GDM1 (cell line): ENCODE measurements at regions not wholly inside any gene's neighbourhood (a gene's known extent, or its start where the extent isn't known, plus 50 kb on each side); places are given as distances from the start of the nearest gene placed in this dataset.

Experiments
- DNase-seq: peaks from one replicate; lab custom pipeline; 2025; lab: John Stamatoyannopoulos, UW

- DNase-seq: no peak
Measured at GRCh38 chr16:73255031-73255430, 207.1 kb upstream of the ZFHX3 start.

- no peak for DNase-seq
Measured at GRCh38 chr16:73253922-73254480, 206.1 kb upstream of the ZFHX3 start.

- DNase-seq: no peak
Measured at GRCh38 chr16:73252446-73252845, 204.5 kb upstream of the ZFHX3 start.

- no peak for DNase-seq
Measured at GRCh38 chr16:73251608-73252007, 203.7 kb upstream of the ZFHX3 start.

GRCh38 chr16:73248316-73248715 lies 200.4 kb upstream of the ZFHX3 start:
- no peak for DNase-seq

- DNase-seq: no peak
Measured at GRCh38 chr16:73240920-73241319, 193.0 kb upstream of the ZFHX3 start.

GRCh38 chr16:73237601-73238000 lies 189.7 kb upstream of the ZFHX3 start:
- no peak for DNase-seq

GRCh38 chr16:73234496-73234895 lies 186.6 kb upstream of the ZFHX3 start:
- DNase-seq: no peak

- DNase-seq: no peak
Measured at GRCh38 chr16:73233846-73234424, 186.0 kb upstream of the ZFHX3 start.

GRCh38 chr16:73233329-73233765 lies 185.4 kb upstream of the ZFHX3 start:
- DNase-seq: no peak

- DNase-seq: no peak
Measured at GRCh38 chr16:73232555-73233328, 184.8 kb upstream of the ZFHX3 start.

GRCh38 chr16:73231944-73232554 lies 184.1 kb upstream of the ZFHX3 start:
- DNase-seq: no peak

- DNase-seq: no peak
Measured at GRCh38 chr16:73231379-73231778, 183.5 kb upstream of the ZFHX3 start.

- DNase-seq: no peak
Measured at GRCh38 chr16:73230651-73231050, 182.7 kb upstream of the ZFHX3 start.

GRCh38 chr16:73228649-73229048 lies 180.7 kb upstream of the ZFHX3 start:
- DNase-seq: no peak

GRCh38 chr16:73226675-73227074 lies 178.7 kb upstream of the ZFHX3 start:
- DNase-seq: no peak

- no peak for DNase-seq
Measured at GRCh38 chr16:73225983-73226382, 178.1 kb upstream of the ZFHX3 start.

- DNase-seq: no peak
Measured at GRCh38 chr16:73220836-73221235, 172.9 kb upstream of the ZFHX3 start.

GRCh38 chr16:73219176-73219575 lies 171.2 kb upstream of the ZFHX3 start:
- DNase-seq: no peak

GRCh38 chr16:73217654-73218053 lies 169.7 kb upstream of the ZFHX3 start:
- DNase-seq: no peak

- DNase-seq: no peak
Measured at GRCh38 chr16:73216932-73217331, 169.0 kb upstream of the ZFHX3 start.

- DNase-seq: no peak
Measured at GRCh38 chr16:73215678-73216377, 167.9 kb upstream of the ZFHX3 start.
